OCI-LY3 (cell line): ENCODE measurements at regions not wholly inside any gene's neighbourhood (a gene's known extent, or its start where the extent isn't known, plus 50 kb on each side); places are given as distances from the start of the nearest gene placed in this dataset.
A peak's percentile ranks its signal among the peaks of the same experiment; 100 is the strongest.

Experiments
- H2AFZ ChIP-seq: fragments of 200-600, 300-600 bp; shearing (Covaris generic); 2 replicates; pipeline ENCODE4 v1.6.0; 2014; ENCODE audit warnings: antibody characterized with exemption, low read depth, low read length
- H3K27ac ChIP-seq: fragments of 200-600, 300-600 bp; sonication (generic); 2 replicates; pipeline ENCODE4 v1.5.1; 2014; ENCODE audit warnings: mild to moderate bottlenecking, low read length, moderate library complexity, mixed read lengths
- H3K27me3 ChIP-seq: fragments of 200-600, 300-600 bp; sonication (generic); 2 replicates; pipeline ENCODE4 v1.6.1; 2014; ENCODE audit warnings: low read depth, low read length, mixed read lengths
- H3K36me3 ChIP-seq: fragments of 200-600, 300-600 bp; sonication (generic); replicated peaks from 2 replicates; pipeline ENCODE3; 2014; ENCODE audit warnings: low read depth, low read length, mixed read lengths
- H3K4me1 ChIP-seq: fragments of 300-600, 200-600 bp; sonication (generic); 2 replicates; pipeline ENCODE4 v1.6.1; 2014; ENCODE audit warnings: low read length, mixed read lengths
- H3K4me2 ChIP-seq: fragments of 200-600, 300-600 bp; sonication (generic); 2 replicates; pipeline ENCODE4 v1.6.1; 2014; ENCODE audit warnings: low read length, mixed read lengths
- H3K4me3 ChIP-seq: fragments of 300-600, 200-600 bp; sonication (generic); 2 replicates; pipeline ENCODE4 v1.5.1; 2014; ENCODE audit warnings: antibody characterized with exemption, mild to moderate bottlenecking, low read length, moderate library complexity
- H3K79me2 ChIP-seq: fragments of 300-600, 200-600 bp; shearing (Covaris generic); 2 replicates; pipeline ENCODE4 v1.6.1; 2014; ENCODE audit warnings: mild to moderate bottlenecking, low read length, mixed read lengths
- H3K9ac ChIP-seq: fragments of 300-600, 200-600 bp; shearing (Covaris generic); 2 replicates; pipeline ENCODE4 v1.6.0; 2014; ENCODE audit warnings: mild to moderate bottlenecking, low read length, moderate library complexity
- H3K9me3 ChIP-seq: fragments of 200-600, 300-600 bp; shearing (Covaris generic); 2 replicates; pipeline ENCODE4 v1.6.1; 2014; ENCODE audit warnings: low read length, mixed read lengths; ENCODE audit not compliant: insufficient read depth
- H4K20me1 ChIP-seq: fragments of 200-600, 300-600 bp; sonication (generic); 2 replicates; pipeline ENCODE4 v1.6.1; 2016; ENCODE audit warnings: low read length, mixed read lengths; ENCODE audit not compliant: insufficient read depth
- EZH2phosphoT487 ChIP-seq: fragments of 200-600 bp; shearing (Covaris generic); IDR thresholded peaks from 2 replicates; pipeline ENCODE4 v1.6.1; 2018; ENCODE audit warnings: antibody characterized with exemption, mixed run types, low read depth
- TF ChIP-seq, protein P1 (sequence below): fragments of 200-600, 300-600 bp; sonication (generic); IDR thresholded peaks from 2 replicates; pipeline ENCODE4 v1.5.1; 2014; ENCODE audit warnings: antibody characterized with exemption, low read length, low read depth

DNA sequence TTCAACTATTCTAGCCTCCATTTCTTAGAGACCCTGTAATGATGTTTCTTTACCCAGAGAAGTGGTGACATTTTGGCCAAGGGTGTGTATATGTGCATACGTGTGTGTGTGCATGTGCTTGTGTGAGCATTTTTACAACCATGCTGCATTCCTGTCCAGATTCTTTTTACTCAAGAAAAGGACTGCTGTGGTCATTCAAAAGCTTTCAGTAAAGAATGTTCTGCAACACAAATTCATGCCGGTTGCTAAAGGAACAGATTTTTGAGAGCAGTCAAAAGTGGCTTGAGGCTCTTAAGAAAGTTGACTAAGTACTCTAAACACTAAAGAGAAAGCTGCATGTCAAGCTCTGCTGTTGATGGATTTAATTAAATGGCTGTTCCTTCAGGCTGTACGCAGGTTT lies 65.0 kb upstream of the FMR1 start:
- no peak overlapping the region for H2AFZ ChIP-seq
- H3K4me2 ChIP-seq = no peak overlapping the region
- no peak for TF ChIP-seq EZH2phosphoT487
- TF ChIP-seq, protein P1, sequence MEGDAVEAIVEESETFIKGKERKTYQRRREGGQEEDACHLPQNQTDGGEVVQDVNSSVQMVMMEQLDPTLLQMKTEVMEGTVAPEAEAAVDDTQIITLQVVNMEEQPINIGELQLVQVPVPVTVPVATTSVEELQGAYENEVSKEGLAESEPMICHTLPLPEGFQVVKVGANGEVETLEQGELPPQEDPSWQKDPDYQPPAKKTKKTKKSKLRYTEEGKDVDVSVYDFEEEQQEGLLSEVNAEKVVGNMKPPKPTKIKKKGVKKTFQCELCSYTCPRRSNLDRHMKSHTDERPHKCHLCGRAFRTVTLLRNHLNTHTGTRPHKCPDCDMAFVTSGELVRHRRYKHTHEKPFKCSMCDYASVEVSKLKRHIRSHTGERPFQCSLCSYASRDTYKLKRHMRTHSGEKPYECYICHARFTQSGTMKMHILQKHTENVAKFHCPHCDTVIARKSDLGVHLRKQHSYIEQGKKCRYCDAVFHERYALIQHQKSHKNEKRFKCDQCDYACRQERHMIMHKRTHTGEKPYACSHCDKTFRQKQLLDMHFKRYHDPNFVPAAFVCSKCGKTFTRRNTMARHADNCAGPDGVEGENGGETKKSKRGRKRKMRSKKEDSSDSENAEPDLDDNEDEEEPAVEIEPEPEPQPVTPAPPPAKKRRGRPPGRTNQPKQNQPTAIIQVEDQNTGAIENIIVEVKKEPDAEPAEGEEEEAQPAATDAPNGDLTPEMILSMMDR = no peak
- no peaks in the 10 kb centered on the region for H3K36me3 ChIP-seq
- H3K9ac ChIP-seq = no peak overlapping the region
- no peaks in the 10 kb centered on the region for H3K79me2 ChIP-seq
- H3K4me1 ChIP-seq = peaks cover 14% of the 10 kb centered on the region
- H4K20me1 ChIP-seq = no peaks in the 10 kb centered on the region
- H3K4me3 ChIP-seq = no peak overlapping the region
- H3K27me3 ChIP-seq = no peaks in the 10 kb centered on the region
- H3K27ac ChIP-seq = no peak overlapping the region
- H3K9me3 ChIP-seq = no peaks in the 10 kb centered on the region

DNA sequence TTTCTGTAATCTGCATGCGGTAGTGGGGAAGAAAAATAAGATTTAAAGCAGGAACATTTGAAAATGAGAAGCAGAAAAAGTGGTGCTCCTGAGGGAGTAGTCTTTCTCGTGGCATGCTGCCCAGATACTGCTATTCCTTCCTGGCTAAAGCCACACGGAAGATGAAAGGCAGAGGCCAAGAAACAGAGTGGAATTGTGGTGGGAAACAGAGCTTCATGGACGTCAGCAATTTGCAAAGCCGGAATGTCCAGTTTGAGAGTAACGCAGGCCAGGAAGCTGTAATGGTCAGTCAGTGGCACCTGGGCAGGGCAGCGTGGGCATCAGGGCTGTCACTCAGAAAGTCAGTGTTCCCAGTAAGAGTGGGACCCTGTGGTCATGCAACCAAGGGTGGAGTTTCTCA lies 63.7 kb upstream of the FMR1 start:
- no peak overlapping the region for H3K4me3 ChIP-seq
- H3K9me3 ChIP-seq = no peaks in the 10 kb centered on the region
- no peaks in the 10 kb centered on the region for H3K36me3 ChIP-seq
- TF ChIP-seq, protein P1 = no peak
- no peak for TF ChIP-seq EZH2phosphoT487
- no peaks in the 10 kb centered on the region for H4K20me1 ChIP-seq
- H3K27me3 ChIP-seq = no peaks in the 10 kb centered on the region
- peak overlapping the region; percentile 24; the same call in 1 of the 2 replicates for H3K4me2 ChIP-seq
- peaks cover 14% of the 10 kb centered on the region for H3K4me1 ChIP-seq
- no peak overlapping the region for H3K27ac ChIP-seq
- no peak overlapping the region for H2AFZ ChIP-seq
- H3K9ac ChIP-seq = no peak overlapping the region
- H3K79me2 ChIP-seq = no peaks in the 10 kb centered on the region

DNA sequence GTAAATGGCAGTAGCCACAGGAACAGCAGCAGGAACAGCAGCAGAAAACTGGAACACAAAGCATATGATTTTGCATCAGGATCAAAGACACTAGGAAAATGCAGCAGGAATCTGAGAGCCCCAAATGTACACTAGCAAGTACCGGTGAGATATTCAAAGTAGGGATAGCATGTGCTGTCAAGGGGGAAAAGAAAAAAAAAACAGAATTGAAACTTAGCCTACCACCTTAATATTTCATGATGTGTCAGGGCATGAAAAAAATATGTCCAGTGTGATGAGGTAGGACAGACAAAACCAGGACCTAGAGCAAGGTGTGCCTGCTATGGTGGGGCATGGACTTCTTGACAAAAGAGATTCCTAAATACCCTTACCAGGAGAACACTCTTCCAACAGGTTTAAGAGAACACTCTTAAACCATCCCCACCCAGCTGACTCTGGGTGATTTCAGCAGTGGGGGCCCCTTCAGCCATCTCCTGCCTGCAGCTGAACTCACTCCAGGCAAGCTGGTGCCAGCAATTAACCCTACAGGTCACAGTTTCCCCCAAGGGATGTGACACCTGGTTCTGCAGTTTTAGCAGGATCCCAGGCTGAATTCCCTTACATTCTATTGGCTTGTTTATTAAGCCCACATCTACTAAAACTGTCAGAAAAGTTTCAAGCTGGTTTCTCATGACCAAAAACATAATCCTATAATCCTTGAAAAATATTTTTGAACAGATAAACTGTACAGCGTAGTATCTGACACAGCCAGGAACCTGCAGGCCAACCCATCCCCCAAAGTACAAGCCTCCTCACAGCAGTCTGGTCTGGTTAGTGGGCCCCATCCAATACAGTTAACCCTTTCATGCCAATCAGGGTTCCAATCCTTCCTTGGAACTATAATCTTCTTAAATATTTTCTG lies 62.9 kb upstream of the FMR1 start:
- Histone ChIP-seq H3K9ac (no peak overlapping the region), H3K4me2 (peak overlapping the region; percentile 24; the same call in 1 of the 2 replicates), H3K79me2 (no peaks in the 10 kb centered on the region), H3K9me3 (no peaks in the 10 kb centered on the region), H3K27me3 (no peaks in the 10 kb centered on the region), H3K4me3 (no peak overlapping the region), H3K36me3 (no peaks in the 10 kb centered on the region), H2AFZ (no peak overlapping the region), H3K4me1 (peaks cover 14% of the 10 kb centered on the region), H4K20me1 (no peaks in the 10 kb centered on the region), H3K27ac (no peak overlapping the region)
- TF ChIP-seq, protein P1 = no peak
- no peak for TF ChIP-seq EZH2phosphoT487

DNA sequence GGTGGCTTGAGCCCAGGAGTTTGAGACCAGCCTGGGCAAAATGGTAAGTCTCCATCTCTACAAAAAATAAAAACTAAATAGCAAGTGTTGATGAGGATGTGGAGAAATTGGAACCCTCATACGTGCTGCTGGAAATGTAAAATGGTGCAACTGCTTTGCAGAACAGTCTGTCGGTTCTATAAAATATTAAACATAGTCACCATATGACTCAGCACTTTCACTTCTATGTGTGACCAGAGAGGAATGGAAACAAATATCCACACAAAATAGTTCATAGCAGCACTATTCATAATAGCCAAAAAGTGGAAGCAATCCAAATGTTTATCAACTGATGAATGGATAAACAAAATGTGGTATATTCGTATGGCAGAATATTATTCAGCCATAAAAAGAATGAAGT lies 60.8 kb upstream of the FMR1 start:
- Histone ChIP-seq H3K9ac (no peak overlapping the region), H3K4me3 (no peak overlapping the region), H3K27me3 (no peaks in the 10 kb centered on the region), H3K27ac (no peak overlapping the region), H2AFZ (no peak overlapping the region), H3K4me1 (peaks cover 14% of the 10 kb centered on the region), H3K36me3 (no peaks in the 10 kb centered on the region), H3K4me2 (no peak overlapping the region), H3K9me3 (no peaks in the 10 kb centered on the region), H3K79me2 (no peaks in the 10 kb centered on the region), H4K20me1 (no peaks in the 10 kb centered on the region)
- no peak for TF ChIP-seq EZH2phosphoT487
- TF ChIP-seq, protein P1 = no peak
